C4-2B (cell line): ENCODE measurements at regions not wholly inside any gene's neighbourhood (a gene's known extent, or its start where the extent isn't known, plus 50 kb on each side); places are given as distances from the start of the nearest gene placed in this dataset.

Experiments used
- H3K27ac ChIP-seq: fragments of 450-650 bp; 2 replicates; pipeline ENCODE4 v1.5.1; 2017
- ZFX ChIP-seq: fragments of 450-650 bp; IDR thresholded peaks from 2 replicates; pipeline ENCODE4 v1.6.1; 2017
- TF ChIP-seq, protein P1 (sequence below): fragments of 450-650 bp; conservative IDR thresholded peaks from 2 replicates; pipeline ENCODE4 v1.5.1; 2017; ENCODE audit warnings: mild to moderate bottlenecking

DNA sequence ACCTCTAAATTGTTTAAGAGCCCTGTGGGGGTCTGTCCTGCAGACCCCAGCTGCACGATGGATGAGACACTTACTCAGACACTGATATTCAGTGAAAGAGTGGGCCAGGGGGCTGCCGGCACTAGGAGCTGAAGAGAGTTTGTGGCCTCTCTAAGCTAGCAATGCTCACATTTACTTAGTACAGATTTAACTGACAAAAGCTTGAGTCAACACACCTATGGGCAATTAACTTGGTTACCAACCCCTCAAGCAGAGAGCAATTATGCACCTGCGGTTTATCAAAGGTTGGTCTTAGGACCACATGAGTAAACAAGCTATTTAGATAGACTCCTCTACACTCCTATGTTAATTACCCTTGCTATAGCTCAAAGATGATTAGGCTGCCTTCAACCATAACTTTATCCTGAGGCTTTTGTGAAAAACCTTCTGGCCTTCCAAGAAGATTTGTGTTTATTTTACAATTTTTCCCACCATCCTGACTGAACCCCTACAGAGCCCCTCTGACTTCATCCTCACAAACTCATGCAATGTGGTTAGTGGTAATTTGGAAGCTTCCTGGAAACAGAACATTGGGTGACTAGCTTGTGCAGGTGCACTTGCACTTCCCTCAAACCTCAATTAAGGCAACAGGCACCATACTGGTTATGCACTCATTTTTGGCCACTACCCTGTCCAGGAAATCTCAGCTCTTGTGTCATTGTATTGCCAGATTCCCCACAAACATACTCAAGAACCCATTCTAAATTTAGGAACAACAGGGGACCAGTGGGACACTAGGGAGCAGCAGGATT, 234.4 kb upstream of the ITM2A start:
- TF ChIP-seq ZFX: no peak
- TF ChIP-seq, protein P1, sequence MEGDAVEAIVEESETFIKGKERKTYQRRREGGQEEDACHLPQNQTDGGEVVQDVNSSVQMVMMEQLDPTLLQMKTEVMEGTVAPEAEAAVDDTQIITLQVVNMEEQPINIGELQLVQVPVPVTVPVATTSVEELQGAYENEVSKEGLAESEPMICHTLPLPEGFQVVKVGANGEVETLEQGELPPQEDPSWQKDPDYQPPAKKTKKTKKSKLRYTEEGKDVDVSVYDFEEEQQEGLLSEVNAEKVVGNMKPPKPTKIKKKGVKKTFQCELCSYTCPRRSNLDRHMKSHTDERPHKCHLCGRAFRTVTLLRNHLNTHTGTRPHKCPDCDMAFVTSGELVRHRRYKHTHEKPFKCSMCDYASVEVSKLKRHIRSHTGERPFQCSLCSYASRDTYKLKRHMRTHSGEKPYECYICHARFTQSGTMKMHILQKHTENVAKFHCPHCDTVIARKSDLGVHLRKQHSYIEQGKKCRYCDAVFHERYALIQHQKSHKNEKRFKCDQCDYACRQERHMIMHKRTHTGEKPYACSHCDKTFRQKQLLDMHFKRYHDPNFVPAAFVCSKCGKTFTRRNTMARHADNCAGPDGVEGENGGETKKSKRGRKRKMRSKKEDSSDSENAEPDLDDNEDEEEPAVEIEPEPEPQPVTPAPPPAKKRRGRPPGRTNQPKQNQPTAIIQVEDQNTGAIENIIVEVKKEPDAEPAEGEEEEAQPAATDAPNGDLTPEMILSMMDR: no peak
- no peak overlapping the region for H3K27ac ChIP-seq

DNA sequence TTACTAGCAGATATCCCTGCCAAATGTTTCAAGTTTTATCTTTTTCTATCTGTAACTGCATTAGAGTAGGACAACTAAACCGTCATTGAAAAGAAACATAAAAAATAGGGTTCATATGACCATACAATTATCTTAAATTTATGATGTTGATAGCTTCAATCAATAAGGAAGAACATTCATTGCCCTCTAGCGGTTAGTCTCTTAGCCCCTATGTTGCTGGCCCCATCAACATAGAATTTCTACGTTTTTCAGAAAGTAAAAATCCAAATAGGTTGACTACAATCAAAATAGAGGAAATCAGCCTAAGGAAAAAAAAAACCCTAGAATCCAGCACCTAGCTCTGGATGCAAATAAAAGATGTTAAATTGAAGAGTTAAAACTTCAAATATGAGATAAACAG, 225.1 kb upstream of the ITM2A start:
- TF ChIP-seq, protein P1: peak; percentile 50
- no peak for TF ChIP-seq ZFX
- H3K27ac ChIP-seq: no peak overlapping the region

DNA sequence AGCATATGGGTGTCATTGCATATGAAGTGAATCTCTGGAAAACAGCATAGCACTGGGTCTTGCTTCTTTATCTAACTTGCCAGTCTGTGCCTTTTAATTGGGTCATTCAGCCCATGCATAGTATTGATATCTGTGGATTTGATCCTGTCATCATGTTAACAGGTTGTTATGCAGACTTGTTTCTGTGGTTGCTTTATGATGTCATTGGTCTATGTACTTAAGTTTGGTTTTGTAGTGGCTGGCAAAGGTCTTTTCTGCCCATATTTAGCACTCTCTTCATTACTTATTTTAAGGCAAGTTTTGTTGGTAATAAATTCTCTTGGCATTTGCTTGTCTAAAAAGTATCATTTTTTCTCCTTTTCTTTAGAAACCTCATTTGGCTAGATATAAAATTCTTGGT, 221.1 kb upstream of the ITM2A start:
- H3K27ac ChIP-seq: no peak overlapping the region
- TF ChIP-seq, protein P1: no peak
- TF ChIP-seq ZFX: no peak

DNA sequence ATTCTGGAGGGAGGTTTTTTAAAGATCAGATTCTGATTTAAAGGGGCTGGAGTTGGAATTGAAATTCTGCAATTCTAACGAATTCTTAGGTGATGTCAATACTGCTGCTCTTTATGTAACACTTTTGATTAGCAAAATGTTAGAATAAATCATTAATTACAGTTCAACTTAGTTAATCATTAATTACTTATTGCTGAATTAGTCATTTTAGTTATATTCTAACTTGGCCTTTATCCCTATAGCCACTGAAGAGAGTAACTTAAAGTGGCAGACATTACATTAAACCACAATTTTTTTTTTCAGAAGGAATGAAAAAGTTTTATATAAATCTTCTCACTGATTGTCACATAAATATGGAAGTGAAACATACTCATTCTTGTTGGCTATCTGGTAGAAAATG, 206.6 kb upstream of the ITM2A start:
- TF ChIP-seq, protein P1: no peak
- no peak for TF ChIP-seq ZFX
- no peak overlapping the region for H3K27ac ChIP-seq

DNA sequence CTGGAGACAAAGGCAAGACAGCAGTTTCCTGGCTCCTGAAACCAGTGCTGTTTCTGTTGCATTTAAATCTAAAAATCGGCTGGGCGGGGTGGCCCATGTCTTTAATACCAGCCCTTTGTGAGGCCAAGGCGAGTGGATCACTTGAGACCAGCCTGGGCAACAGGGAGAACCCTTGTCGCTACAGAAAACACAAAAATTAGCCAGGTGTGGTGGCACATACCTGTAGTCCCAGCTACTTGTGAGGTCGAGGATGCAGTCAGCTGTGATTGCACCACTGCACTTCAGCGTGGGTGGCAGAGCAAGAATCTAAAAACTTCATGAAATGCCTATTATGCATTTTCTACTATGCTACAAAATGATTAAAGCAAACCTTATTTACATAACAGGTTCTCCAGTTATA, 205.4 kb upstream of the ITM2A start:
- no peak overlapping the region for H3K27ac ChIP-seq
- TF ChIP-seq ZFX: no peak
- TF ChIP-seq, protein P1: no peak

DNA sequence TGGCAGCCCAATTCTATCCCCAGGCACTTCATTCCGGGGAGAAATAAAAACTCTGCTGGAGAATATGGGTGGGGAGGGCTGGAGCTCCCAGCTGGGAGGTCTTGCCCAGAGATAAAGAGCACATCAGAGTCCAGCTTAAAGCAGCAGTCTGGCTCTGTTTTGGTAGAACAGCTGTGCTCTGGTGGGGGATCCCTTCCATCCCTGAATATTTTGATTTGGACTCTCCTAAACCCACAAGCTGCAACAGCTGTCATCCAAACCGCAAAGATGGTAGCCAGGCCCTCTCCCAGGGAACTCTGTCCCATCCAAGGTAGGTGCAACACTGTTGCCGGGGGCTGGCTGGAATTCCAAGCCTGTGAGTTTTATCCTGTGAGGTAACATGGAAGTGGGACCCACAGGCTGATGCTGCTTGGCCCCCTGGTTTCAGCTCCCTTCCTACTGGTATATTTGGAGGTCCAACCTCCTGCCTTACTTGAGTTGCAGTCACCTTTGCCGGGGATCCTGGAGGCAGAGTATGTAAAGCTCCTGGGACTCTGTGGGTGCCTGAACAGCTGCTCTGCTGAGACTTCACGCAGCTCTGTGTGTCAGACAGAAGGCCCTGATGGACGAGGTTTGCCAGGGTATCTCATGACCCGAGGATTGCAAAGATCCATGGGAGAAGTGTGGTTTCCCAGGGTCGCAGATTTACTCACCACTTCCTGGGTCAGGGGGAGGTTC, 203.5 kb upstream of the ITM2A start:
- TF ChIP-seq ZFX: no peak
- no peak overlapping the region for H3K27ac ChIP-seq

DNA sequence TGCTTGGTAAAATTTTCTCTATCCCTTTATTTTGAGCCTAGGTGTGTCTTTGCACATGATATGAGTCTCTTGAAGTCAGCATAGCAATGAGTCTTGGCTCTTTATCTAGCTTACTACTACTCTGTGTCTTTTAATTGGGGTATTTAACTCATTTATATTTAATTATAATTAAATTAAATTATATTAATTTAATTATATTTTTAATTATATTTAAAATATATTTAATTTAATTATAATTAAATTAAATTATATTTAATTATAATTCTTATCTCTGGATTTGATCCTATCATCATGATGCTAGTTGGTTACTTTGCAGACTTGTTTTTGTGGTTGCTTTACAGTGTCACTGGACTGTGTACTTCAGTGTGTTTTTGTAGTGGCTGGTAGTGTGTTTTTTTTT, 201.2 kb upstream of the ITM2A start:
- no peak for TF ChIP-seq ZFX
- TF ChIP-seq, protein P1: no peak
- no peak overlapping the region for H3K27ac ChIP-seq

DNA sequence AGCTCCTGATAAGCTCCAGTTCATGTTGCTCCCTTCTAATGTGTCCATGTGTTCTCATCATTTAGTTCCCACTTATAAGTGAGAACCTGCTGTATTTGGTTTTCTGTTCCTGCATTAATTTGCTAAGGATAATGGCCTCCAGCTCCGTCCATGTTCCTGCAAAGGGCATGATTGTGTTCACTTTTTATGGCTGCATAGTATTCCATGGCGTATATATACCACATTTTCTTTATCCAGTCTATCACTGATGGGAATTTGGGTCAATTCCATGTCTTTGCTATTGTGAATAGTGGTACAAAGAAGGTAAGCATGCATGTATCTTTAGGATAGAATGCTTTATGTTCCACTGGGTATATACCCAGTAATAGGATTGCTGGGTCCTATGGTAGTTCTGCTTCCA, 197.2 kb upstream of the ITM2A start:
- TF ChIP-seq, protein P1: no peak
- H3K27ac ChIP-seq: no peak overlapping the region
